GM12878 (cell line): ENCODE measurements at regions not wholly inside any gene's neighbourhood (a gene's known extent, or its start where the extent isn't known, plus 50 kb on each side); places are given as distances from the start of the nearest gene placed in this dataset.

Experiments used
- POLR2AphosphoS2 ChIP-seq: IDR thresholded peaks from 2 replicates; pipeline ENCODE4 v1.6.1; 2011; ENCODE audit warnings: low read depth, mild to moderate bottlenecking, low read length, improper control_type of control experiment, moderate library complexity
- SMAD1 ChIP-seq: fragments of 450-650 bp; IDR thresholded peaks from 2 replicates; pipeline ENCODE4 v1.6.1; 2018; ENCODE audit warnings: mild to moderate bottlenecking, low read depth; ENCODE audit not compliant: partially characterized antibody
- SUZ12 ChIP-seq: fragments of 200-600 bp; sonication (generic); IDR thresholded peaks from one replicate; pipeline ENCODE4 v1.6.1; 2018; ENCODE audit warnings: antibody characterized with exemption, mild to moderate bottlenecking; ENCODE audit not compliant: unreplicated experiment
- TF ChIP-seq, protein P1 (sequence below), 3 experiments: IDR thresholded peaks in 2 of 3; conservative IDR thresholded peaks in 1 of 3; 2 replicates each; pipeline ENCODE4 v1.5.1; 2011; ENCODE audit warnings: low read depth in 3 of 3, low read length in 3 of 3, mild to moderate bottlenecking in 3 of 3, control low read depth in 2 of 3, moderate library complexity in 2 of 3, inconsistent platforms in 1 of 3, mixed read lengths in 1 of 3; ENCODE audit not compliant: control insufficient read depth in 2 of 3, insufficient read depth in 1 of 3; ENCODE audit errors: extremely low read depth in 1 of 3

DNA sequence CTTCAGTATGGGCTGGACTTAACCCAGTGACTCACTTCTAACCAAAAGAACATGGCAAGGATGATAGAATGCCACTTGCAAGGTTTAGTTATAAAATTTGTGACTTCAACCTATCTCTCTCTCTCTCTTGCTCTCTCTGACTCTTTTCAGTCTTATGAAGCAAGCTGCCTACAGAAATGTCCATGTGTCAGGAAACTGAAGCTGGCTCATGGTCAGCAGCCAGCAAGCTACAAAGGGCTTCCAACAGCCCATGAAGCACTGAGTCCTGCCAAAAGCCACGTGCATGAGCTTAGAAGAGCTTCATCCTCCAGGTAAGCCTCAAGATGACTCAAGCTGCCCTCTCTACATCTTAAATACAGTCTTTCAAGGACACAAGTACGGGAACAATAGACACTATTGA lies 100.3 kb downstream of the HS3ST1 start:
- no peak for TF ChIP-seq SUZ12
- no peak for TF ChIP-seq SMAD1
- TF ChIP-seq POLR2AphosphoS2, result no peak
- TF ChIP-seq, protein P1, sequence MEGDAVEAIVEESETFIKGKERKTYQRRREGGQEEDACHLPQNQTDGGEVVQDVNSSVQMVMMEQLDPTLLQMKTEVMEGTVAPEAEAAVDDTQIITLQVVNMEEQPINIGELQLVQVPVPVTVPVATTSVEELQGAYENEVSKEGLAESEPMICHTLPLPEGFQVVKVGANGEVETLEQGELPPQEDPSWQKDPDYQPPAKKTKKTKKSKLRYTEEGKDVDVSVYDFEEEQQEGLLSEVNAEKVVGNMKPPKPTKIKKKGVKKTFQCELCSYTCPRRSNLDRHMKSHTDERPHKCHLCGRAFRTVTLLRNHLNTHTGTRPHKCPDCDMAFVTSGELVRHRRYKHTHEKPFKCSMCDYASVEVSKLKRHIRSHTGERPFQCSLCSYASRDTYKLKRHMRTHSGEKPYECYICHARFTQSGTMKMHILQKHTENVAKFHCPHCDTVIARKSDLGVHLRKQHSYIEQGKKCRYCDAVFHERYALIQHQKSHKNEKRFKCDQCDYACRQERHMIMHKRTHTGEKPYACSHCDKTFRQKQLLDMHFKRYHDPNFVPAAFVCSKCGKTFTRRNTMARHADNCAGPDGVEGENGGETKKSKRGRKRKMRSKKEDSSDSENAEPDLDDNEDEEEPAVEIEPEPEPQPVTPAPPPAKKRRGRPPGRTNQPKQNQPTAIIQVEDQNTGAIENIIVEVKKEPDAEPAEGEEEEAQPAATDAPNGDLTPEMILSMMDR (IDR thresholded peaks at IDR 0.05 in 2 of 3, conservative IDR thresholded peaks at IDR 0.05 in 1 of 3; ENCODE audit: control insufficient read depth in 2 of 3, extremely low read depth in 1 of 3, insufficient read depth in 1 of 3, low read depth in 3 of 3, low read length in 3 of 3), result no peak
